B cell (primary cell): ENCODE measurements at regions not wholly inside any gene's neighbourhood (a gene's known extent, or its start where the extent isn't known, plus 50 kb on each side); places are given as distances from the start of the nearest gene placed in this dataset.

Experiments
- ATAC-seq: fragments of 200-7000 bp; cut with Tn5 transposase; one replicate; pipeline ENCODE4 v1.10.0; 2021; ENCODE audit warnings: low read depth, mild to moderate bottlenecking, moderate number of reproducible peaks, moderate library complexity
- CTCF ChIA-PET: fragments of 350-600 bp; sonication (Branson Sonifier 250); formaldehyde crosslinking; loops from one replicate; lab custom pipeline; 2021; ENCODE audit warnings: antibody characterized with exemption, inconsistent platforms; lab: Charles Lee
- POLR2A ChIA-PET: fragments of 350-600 bp; sonication (Branson Sonifier 250); formaldehyde crosslinking; loops from one replicate; lab custom pipeline; 2021; ENCODE audit warnings: antibody characterized with exemption; lab: Charles Lee
- DNase-seq: peaks from one replicate; pipeline ENCODE4 v3.0.0; 2013
- H2AFZ ChIP-seq: 2 replicates; pipeline ENCODE4 v1.6.1; 2012; ENCODE audit warnings: mild to moderate bottlenecking, low read depth, low read length; ENCODE audit not compliant: insufficient read depth, poor library complexity, severe bottlenecking
- H3K27ac ChIP-seq, 2 donors: 1 replicate in 1 of 2; 2 replicates in 1 of 2; pipeline ENCODE4 v1.5.1; 2012 to 2013; ENCODE audit warnings: low read length in 2 of 2, mild to moderate bottlenecking in 2 of 2, moderate library complexity in 1 of 2
- H3K27me3 ChIP-seq, 4 experiments: fragments of 200-600 bp in 1 of 4; sonication (generic) in 1 of 4; replicated peaks in 1 of 4; 1 replicate in 2 of 4; 2 replicates in 2 of 4; pipeline versions ENCODE4 v1.6.1 to v1.7.0; 2013 to 2016; ENCODE audit warnings: low read length in 3 of 4, mild to moderate bottlenecking in 2 of 4, mixed read lengths in 1 of 4, moderate library complexity in 1 of 4; ENCODE audit not compliant: insufficient read depth in 4 of 4, control insufficient read depth in 3 of 4; ENCODE audit errors: control extremely low read depth in 1 of 4
- H3K36me3 ChIP-seq, 2 experiments: replicated peaks in 1 of 2; 1 replicate in 1 of 2; 2 replicates in 1 of 2; pipeline versions ENCODE4 v1.6.1 to v1.7.1; 2013; ENCODE audit warnings: low read length in 1 of 2; ENCODE audit not compliant: insufficient read depth in 2 of 2, control insufficient read depth in 1 of 2; ENCODE audit errors: control extremely low read depth in 1 of 2, extremely low read depth in 1 of 2
- H3K4me1 ChIP-seq, 2 donors: fragments of 200-600 bp in 1 of 2; sonication (generic) in 1 of 2; 1 replicate in 1 of 2; 2 replicates in 1 of 2; pipeline versions ENCODE4 v1.5.1 to v1.6.1; 2013 to 2017; ENCODE audit warnings: low read length in 2 of 2; ENCODE audit not compliant: control insufficient read depth in 2 of 2, insufficient read depth in 2 of 2
- H3K4me2 ChIP-seq: replicated peaks from 2 replicates; pipeline ENCODE3; 2012; ENCODE audit warnings: mild to moderate bottlenecking, low read depth, low read length; ENCODE audit not compliant: poor library complexity, severe bottlenecking
- H3K4me3 ChIP-seq, 5 experiments: fragments of 200-600 bp in 1 of 5; sonication (generic) in 1 of 5; 1 replicate in 3 of 5; 2 replicates in 2 of 5; pipeline versions ENCODE4 v1.5.1 to v1.7.0; 2011 to 2016; ENCODE audit warnings: low read length in 4 of 5, mild to moderate bottlenecking in 4 of 5, low read depth in 2 of 5, control low read depth in 1 of 5, moderate library complexity in 1 of 5; ENCODE audit not compliant: insufficient read depth in 1 of 5; ENCODE audit errors: control extremely low read depth in 1 of 5, extremely low read depth in 1 of 5
- H3K79me2 ChIP-seq: fragments of 200-600 bp; sonication (generic); one replicate; pipeline ENCODE4 v1.6.0; 2016; ENCODE audit warnings: low read length; ENCODE audit not compliant: control insufficient read depth, insufficient read depth
- H3K9ac ChIP-seq: fragments of 200-600 bp; sonication (generic); 2 replicates; pipeline ENCODE4 v1.6.1; 2017; ENCODE audit warnings: mild to moderate bottlenecking, low read length, moderate library complexity
- H3K9me3 ChIP-seq, 3 donors: one replicate each; pipeline versions ENCODE4 v1.6.1 to v1.7.1; 2013; ENCODE audit warnings: low read length in 2 of 3; ENCODE audit not compliant: control insufficient read depth in 2 of 3, insufficient read depth in 1 of 3; ENCODE audit errors: control extremely low read depth in 1 of 3
- H4K20me1 ChIP-seq: 2 replicates; pipeline ENCODE4 v1.6.0; 2012; ENCODE audit warnings: mild to moderate bottlenecking, low read length; ENCODE audit not compliant: insufficient read depth, control insufficient read depth, poor library complexity, severe bottlenecking
- H3K27ac Mint-ChIP-seq: one replicate; pipeline ENCODE4 v1.8.0; 2021; ENCODE audit warnings: mixed read lengths
- H3K27me3 Mint-ChIP-seq: one replicate; pipeline ENCODE4 v1.8.0; 2021; ENCODE audit warnings: mixed read lengths
- H3K4me1 Mint-ChIP-seq: one replicate; pipeline ENCODE4 v1.8.0; 2021; ENCODE audit warnings: mixed read lengths
- H3K4me3 Mint-ChIP-seq: one replicate; pipeline ENCODE4 v1.8.0; 2021; ENCODE audit warnings: mixed read lengths
- H3K9me3 Mint-ChIP-seq: one replicate; pipeline ENCODE4 v1.8.0; 2022; ENCODE audit warnings: mixed read lengths; ENCODE audit not compliant: insufficient read depth
- CTCF ChIP-seq: fragments of 200-600 bp; IDR thresholded peaks from one replicate; pipeline ENCODE4 v1.8.0; 2022; ENCODE audit warnings: antibody characterized with exemption, mild to moderate bottlenecking
- EZH2 ChIP-seq: IDR thresholded peaks from 2 replicates; pipeline ENCODE4 v1.6.1; 2012; ENCODE audit warnings: borderline replicate concordance, low read depth, mild to moderate bottlenecking, moderate library complexity, low read length; ENCODE audit not compliant: insufficient read depth, poor library complexity, severe bottlenecking
- WGBS: methylation state at CpG from one replicate; pipeline ENCODE4 v1.1.5; 2013; ENCODE audit warnings: missing lambda C conversion rate; ENCODE audit not compliant: insufficient coverage; 5-methylcytosine and 5-hydroxymethylcytosine counted together
- intact Hi-C: fragments of 100-400 bp; cut with micrococcal nuclease; formaldehyde crosslinking; loops from one replicate; pipeline ENCODE4 v1.10.0; 2022

GRCh38 chr4:27635936-27636913, 775.6 kb downstream of the STIM2 start:
- Mint-ChIP-seq H3K4me3 (no peak overlapping the region), H3K4me1 (no peaks in the 10 kb centered on the region), H3K9me3 (no peaks in the 10 kb centered on the region), H3K27ac (no peak overlapping the region), H3K27me3 (no peaks in the 10 kb centered on the region)
- Histone ChIP-seq H3K9ac (no peak overlapping the region), H2AFZ (no peak overlapping the region), H3K27me3 (no peaks in the 10 kb centered on the region), H4K20me1 (no peaks in the 10 kb centered on the region), H3K4me2 (no peak overlapping the region), H3K79me2 (no peaks in the 10 kb centered on the region), H3K27ac (no peak overlapping the region), H3K36me3 (no peaks in the 10 kb centered on the region), H3K4me1 (no peaks in the 10 kb centered on the region), H3K9me3 (no peaks in the 10 kb centered on the region), H3K4me3 (no peak overlapping the region)
- ChIA-PET POLR2A (no interaction called here), CTCF (no interaction called here)
- intact Hi-C loops: no loop called here
- TF ChIP-seq CTCF: no peak
- no peak for TF ChIP-seq EZH2
- no peak for ATAC-seq
- no peak for DNase-seq
- no CpG with 5 or more reads among the region's 6 CpGs for WGBS

GRCh38 chr4:27638163-27638915, 777.7 kb downstream of the STIM2 start:
- H3K9ac ChIP-seq: no peak overlapping the region
- no peaks in the 10 kb centered on the region for H4K20me1 ChIP-seq
- H3K27ac Mint-ChIP-seq: no peak overlapping the region
- H3K79me2 ChIP-seq: no peaks in the 10 kb centered on the region
- H3K4me1 Mint-ChIP-seq: no peaks in the 10 kb centered on the region
- TF ChIP-seq CTCF (no peak), EZH2 (no peak)
- H3K36me3 ChIP-seq: no peaks in the 10 kb centered on the region
- ChIA-PET POLR2A (no interaction called here), CTCF (no interaction called here)
- H3K27ac ChIP-seq: no peak overlapping the region
- no peak for ATAC-seq
- H2AFZ ChIP-seq: no peak overlapping the region
- no peak overlapping the region for H3K4me2 ChIP-seq
- H3K9me3 ChIP-seq: no peaks in the 10 kb centered on the region
- no peaks in the 10 kb centered on the region for H3K4me1 ChIP-seq
- no peaks in the 10 kb centered on the region for H3K27me3 Mint-ChIP-seq
- WGBS: 89% methylated on average over 1 of the region's 2 CpGs
- no peak overlapping the region for H3K4me3 ChIP-seq
- no peak for DNase-seq
- H3K27me3 ChIP-seq: no peaks in the 10 kb centered on the region
- intact Hi-C loops: no loop called here
- H3K4me3 Mint-ChIP-seq: no peak overlapping the region
- no peaks in the 10 kb centered on the region for H3K9me3 Mint-ChIP-seq
